Kidney epithelial cell (primary cell): ENCODE measurements at regions not wholly inside any gene's neighbourhood (a gene's known extent, or its start where the extent isn't known, plus 50 kb on each side); places are given as distances from the start of the nearest gene placed in this dataset.

Experiments
- DNase-seq: peaks from one replicate; pipeline ENCODE4 v3.0.0-alpha.2; 2010; ENCODE audit warnings: low read depth
- H3K27me3 ChIP-seq: 2 replicates; pipeline ENCODE4 v1.6.0; 2011; ENCODE audit warnings: low read length; ENCODE audit not compliant: control insufficient read depth, insufficient read depth
- H3K36me3 ChIP-seq: 2 replicates; pipeline ENCODE4 v1.5.1; 2011; ENCODE audit warnings: low read length; ENCODE audit not compliant: control insufficient read depth, insufficient read depth
- H3K4me3 ChIP-seq: 2 replicates; pipeline ENCODE4 v1.5.1; 2011; ENCODE audit warnings: low read depth, mild to moderate bottlenecking, control low read depth, low read length
- CTCF ChIP-seq: IDR thresholded peaks from 2 replicates; pipeline ENCODE4 v1.5.1; 2011; ENCODE audit warnings: mild to moderate bottlenecking, moderate library complexity, low read length, control low read depth, inconsistent platforms; ENCODE audit not compliant: insufficient read depth, poor library complexity, severe bottlenecking

GRCh38 chr15:81516012-81516411 is 142.0 kb upstream of the TMC3 start:
- Histone ChIP-seq H3K4me3 (no peak overlapping the region), H3K36me3 (no peaks in the 10 kb centered on the region), H3K27me3 (no peaks in the 10 kb centered on the region)
- DNase-seq, result no peak
- no peak for TF ChIP-seq CTCF

- H3K36me3 ChIP-seq, result no peaks in the 10 kb centered on the region
- TF ChIP-seq CTCF, result no peak
- H3K4me3 ChIP-seq, result no peak overlapping the region
- DNase-seq, result no peak
- H3K27me3 ChIP-seq, result no peaks in the 10 kb centered on the region
These were observed 140.7 kb upstream of the TMC3 start for GRCh38 chr15:81514725-81515124.

GRCh38 chr15:81511138-81511537 is 137.1 kb upstream of the TMC3 start:
- TF ChIP-seq CTCF, result no peak
- no peak for DNase-seq

DNA sequence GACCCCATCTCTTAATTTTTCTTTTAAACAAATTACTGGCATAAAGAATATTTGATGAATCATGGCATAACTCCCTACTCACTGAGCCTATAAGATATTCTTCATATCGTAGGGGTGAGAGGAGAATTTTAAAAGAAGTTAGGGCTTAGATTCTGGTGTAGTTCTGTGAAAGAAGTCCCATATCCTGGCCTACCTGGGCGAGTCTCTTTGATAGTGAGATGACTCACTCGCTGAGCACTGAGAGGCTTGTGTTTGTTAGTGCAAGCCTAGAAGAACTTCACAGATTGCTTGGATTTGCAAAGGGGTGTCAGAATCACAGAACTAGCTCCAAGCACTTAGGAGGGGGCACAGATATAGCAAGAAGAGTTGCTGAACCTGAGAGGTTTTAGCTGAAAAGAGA is 133.8 kb upstream of the TMC3 start:
- no peak for TF ChIP-seq CTCF
- DNase-seq, result no peak
- Histone ChIP-seq H3K27me3 (no peaks in the 10 kb centered on the region), H3K36me3 (no peaks in the 10 kb centered on the region), H3K4me3 (no peak overlapping the region)

More at GRCh38 chr15:81511138-81511537, 137.1 kb upstream of the TMC3 start:
- H3K36me3 ChIP-seq, result no peaks in the 10 kb centered on the region
- no peaks in the 10 kb centered on the region for H3K27me3 ChIP-seq
- H3K4me3 ChIP-seq, result no peak overlapping the region

DNA sequence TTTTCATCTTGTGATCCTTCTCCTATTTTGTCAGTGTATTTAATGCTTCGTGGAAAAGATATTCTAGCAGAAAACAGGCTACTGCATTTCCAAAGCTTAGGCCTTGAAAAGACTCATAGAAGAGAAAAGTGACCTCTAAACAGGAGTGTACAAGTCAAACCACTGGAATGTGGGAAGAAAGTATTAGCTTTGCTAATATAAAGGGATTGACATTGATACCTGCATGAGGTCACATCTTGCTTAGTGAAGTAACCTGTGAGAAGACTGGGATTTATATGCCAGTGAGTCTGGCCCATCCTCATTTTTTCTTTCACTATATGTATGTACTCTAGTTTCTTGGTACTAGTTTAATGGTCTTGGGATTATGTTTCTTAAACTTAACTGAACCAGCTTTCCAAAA is 132.9 kb upstream of the TMC3 start:
- TF ChIP-seq CTCF, result no peak
- no peak for DNase-seq
- Histone ChIP-seq H3K36me3 (no peaks in the 10 kb centered on the region), H3K4me3 (no peak overlapping the region), H3K27me3 (no peaks in the 10 kb centered on the region)

DNA sequence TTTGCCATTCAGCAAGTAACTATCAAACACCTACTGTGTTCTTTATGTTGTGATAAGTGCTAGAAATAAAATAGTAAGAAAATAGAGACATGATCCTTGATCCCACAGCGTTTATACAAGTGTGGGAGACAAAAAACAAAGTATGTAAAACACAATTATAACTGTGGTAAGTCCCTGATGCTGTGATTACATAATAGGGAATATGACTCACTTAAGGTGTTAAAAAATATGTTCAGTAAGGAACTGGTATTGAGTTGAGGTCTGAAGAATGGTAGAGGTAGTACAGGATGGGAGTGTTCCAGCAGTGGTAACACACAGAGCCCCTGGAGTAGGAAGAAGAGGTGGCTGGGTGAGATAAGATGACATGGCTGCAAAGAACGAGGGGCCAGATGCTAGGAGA is 132.1 kb upstream of the TMC3 start:
- no peak for DNase-seq
- H3K4me3 ChIP-seq, result no peak overlapping the region
- no peak for TF ChIP-seq CTCF

More for the DNA sequence above, 132.1 kb upstream of the TMC3 start:
- no peaks in the 10 kb centered on the region for H3K27me3 ChIP-seq
- no peaks in the 10 kb centered on the region for H3K36me3 ChIP-seq
